ENCODE measurements at regions not wholly inside any gene's neighbourhood (a gene's known extent, or its start where the extent isn't known, plus 50 kb on each side); places are given as distances from the start of the nearest gene placed in this dataset.

DNA sequence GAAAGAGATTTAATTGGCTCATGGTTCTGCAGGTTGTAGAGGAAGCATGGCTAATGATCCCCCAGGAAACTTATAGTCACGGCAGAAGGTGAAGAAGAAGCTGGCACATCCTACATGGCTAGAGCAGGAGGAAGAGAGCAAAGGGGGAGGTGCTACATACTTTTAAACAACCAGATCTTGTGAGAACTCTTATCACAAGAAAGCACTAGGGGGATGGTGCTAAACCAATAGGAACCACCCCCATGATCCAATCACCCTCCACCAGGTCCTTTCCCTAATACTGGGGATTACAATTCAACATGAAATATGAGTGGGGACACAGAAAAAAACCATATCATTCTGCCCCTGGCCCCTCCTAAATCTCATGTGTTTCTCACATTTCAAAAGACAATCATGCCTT is 147.2 kb upstream of the EPB41L4A start:
- Histone ChIP-seq H3K27ac (ENCODE audit: insufficient read depth, low read length, poor library complexity, severe bottlenecking) (no peak overlapping the region), H3K4me3 (ENCODE audit: insufficient read depth, low read depth, low read length, poor library complexity, severe bottlenecking) (no peak overlapping the region), H3K9me3 (ENCODE audit: control insufficient read depth, low read length) (no peaks in the 10 kb centered on the region), H3K36me3 (ENCODE audit: control insufficient read depth, insufficient read depth, low read length) (no peaks in the 10 kb centered on the region), H3K4me1 (ENCODE audit: control insufficient read depth, insufficient read depth, low read length, poor library complexity, severe bottlenecking) (no peaks in the 10 kb centered on the region), H3K27me3 (replicated peaks; ENCODE audit: control insufficient read depth, insufficient read depth, low read length, poor library complexity, severe bottlenecking) (no peaks in the 10 kb centered on the region)
- no peak for DNase-seq

DNA sequence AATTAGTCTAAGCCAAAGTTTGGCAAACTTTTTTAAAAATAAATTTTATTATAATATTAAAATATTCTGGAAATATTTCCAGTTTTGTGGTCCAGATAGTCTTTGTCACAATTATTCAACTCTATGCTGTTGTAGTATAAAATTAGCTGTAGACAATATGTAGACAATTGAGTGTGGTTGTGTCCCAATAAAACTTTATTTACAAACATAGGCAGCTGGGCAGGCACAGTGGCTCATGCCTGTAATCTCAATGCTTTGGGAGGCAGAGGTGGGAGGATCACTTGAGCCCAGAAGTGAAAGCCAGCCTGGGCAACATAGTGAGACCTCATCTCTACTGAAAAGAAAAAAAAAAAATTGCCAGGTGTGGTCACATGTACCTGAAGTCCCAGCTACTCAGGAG is 150.5 kb upstream of the EPB41L4A start:
- DNase-seq = no peak
- no peak overlapping the region for H3K4me3 ChIP-seq (ENCODE audit: insufficient read depth, low read depth, low read length, poor library complexity, severe bottlenecking)
- no peaks in the 10 kb centered on the region for H3K27me3 ChIP-seq (replicated peaks; ENCODE audit: control insufficient read depth, insufficient read depth, low read length, poor library complexity, severe bottlenecking)
- H3K27ac ChIP-seq (ENCODE audit: insufficient read depth, low read length, poor library complexity, severe bottlenecking) = no peak overlapping the region
- H3K36me3 ChIP-seq (ENCODE audit: control insufficient read depth, insufficient read depth, low read length) = no peaks in the 10 kb centered on the region
- no peaks in the 10 kb centered on the region for H3K4me1 ChIP-seq (ENCODE audit: control insufficient read depth, insufficient read depth, low read length, poor library complexity, severe bottlenecking)
- H3K9me3 ChIP-seq (ENCODE audit: control insufficient read depth, low read length) = no peaks in the 10 kb centered on the region

DNA sequence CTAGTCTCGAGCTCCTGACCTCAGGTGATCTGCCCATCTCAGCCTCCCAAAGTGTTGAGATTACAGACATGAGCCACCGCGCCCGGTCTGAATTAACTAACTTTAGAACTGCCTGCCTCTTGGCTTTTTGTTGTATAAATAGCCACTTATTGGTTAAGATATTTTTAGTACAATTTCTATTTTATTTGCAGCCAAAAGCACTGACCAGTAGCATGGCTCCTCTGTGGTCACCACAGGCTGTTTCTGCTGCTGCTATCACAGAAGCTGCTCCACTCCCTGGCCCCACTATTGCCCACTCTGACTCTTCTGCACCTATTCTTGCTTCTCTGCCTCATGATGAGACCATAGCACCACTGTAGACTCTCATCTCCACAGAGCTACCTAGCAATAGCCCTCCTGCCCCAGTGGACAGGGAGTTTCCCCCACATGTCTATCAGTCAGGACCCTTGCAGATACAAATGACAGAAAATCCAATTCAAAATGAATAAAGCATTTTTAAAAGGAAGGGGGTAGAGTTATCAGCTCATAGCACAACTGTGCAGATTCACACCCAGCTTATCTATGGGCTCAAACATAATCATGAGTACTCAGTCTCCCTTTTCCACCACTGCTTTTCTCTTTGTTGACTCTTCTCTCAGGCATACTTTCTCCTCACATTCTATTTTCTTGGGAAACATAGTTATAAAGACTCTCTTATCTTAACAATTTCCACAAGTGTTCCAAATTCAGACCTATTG is 151.8 kb upstream of the EPB41L4A start:
- no peaks in the 10 kb centered on the region for H3K4me1 ChIP-seq (ENCODE audit: control insufficient read depth, insufficient read depth, low read length, poor library complexity, severe bottlenecking)
- no peaks in the 10 kb centered on the region for H3K9me3 ChIP-seq (ENCODE audit: control insufficient read depth, low read length)
- no peaks in the 10 kb centered on the region for H3K36me3 ChIP-seq (ENCODE audit: control insufficient read depth, insufficient read depth, low read length)
- H3K27me3 ChIP-seq (replicated peaks; ENCODE audit: control insufficient read depth, insufficient read depth, low read length, poor library complexity, severe bottlenecking) = no peaks in the 10 kb centered on the region
- no peak overlapping the region for H3K27ac ChIP-seq (ENCODE audit: insufficient read depth, low read length, poor library complexity, severe bottlenecking)
- no peak overlapping the region for H3K4me3 ChIP-seq (ENCODE audit: insufficient read depth, low read depth, low read length, poor library complexity, severe bottlenecking)
- no peak for DNase-seq

DNA sequence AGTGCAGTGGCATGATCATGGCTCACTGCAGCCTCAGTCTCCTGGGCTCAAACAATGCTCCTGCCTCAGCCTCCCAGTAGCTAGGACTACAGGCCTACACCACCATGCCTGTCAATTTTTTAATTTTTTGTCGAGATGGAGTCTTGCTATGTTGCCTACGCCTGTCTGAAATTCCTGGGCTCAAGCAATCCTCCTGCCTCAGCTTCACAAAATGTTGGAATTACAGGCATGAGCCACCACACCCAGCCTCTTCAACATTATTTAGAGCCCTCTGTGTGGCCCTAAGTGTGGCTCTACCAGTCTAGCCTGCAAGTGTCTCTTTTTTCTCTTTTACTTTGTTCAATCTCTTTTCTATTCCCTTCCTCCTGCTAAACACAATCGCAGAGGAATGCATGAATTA is 154.4 kb upstream of the EPB41L4A start:
- Histone ChIP-seq H3K36me3 (ENCODE audit: control insufficient read depth, insufficient read depth, low read length) (no peaks in the 10 kb centered on the region), H3K27me3 (replicated peaks; ENCODE audit: control insufficient read depth, insufficient read depth, low read length, poor library complexity, severe bottlenecking) (no peaks in the 10 kb centered on the region), H3K4me1 (ENCODE audit: control insufficient read depth, insufficient read depth, low read length, poor library complexity, severe bottlenecking) (no peaks in the 10 kb centered on the region), H3K9me3 (ENCODE audit: control insufficient read depth, low read length) (no peaks in the 10 kb centered on the region), H3K27ac (ENCODE audit: insufficient read depth, low read length, poor library complexity, severe bottlenecking) (no peak overlapping the region), H3K4me3 (ENCODE audit: insufficient read depth, low read depth, low read length, poor library complexity, severe bottlenecking) (no peak overlapping the region)
- DNase-seq = no peak

DNA sequence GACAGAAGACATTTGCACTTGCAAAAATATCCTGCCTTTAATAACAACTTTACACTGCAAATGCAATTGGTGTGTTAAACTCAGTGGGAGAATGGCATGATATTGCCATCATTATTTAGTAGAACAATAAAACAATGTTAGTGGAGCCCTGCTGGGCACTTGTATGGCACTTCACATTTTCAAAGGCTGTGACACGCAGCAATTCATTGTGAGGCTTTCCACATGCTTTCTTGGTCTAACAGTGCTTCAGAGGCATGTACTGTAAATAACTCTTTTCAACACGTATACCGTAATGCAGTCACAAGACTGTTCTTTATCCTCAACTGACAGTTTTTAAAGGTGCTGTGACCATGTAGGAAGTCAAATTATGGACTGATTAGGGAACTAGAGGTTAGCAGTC is 155.5 kb upstream of the EPB41L4A start:
- Histone ChIP-seq H3K27ac (ENCODE audit: insufficient read depth, low read length, poor library complexity, severe bottlenecking) (no peak overlapping the region), H3K9me3 (ENCODE audit: control insufficient read depth, low read length) (no peaks in the 10 kb centered on the region), H3K36me3 (ENCODE audit: control insufficient read depth, insufficient read depth, low read length) (no peaks in the 10 kb centered on the region), H3K4me1 (ENCODE audit: control insufficient read depth, insufficient read depth, low read length, poor library complexity, severe bottlenecking) (no peaks in the 10 kb centered on the region), H3K27me3 (replicated peaks; ENCODE audit: control insufficient read depth, insufficient read depth, low read length, poor library complexity, severe bottlenecking) (no peaks in the 10 kb centered on the region), H3K4me3 (ENCODE audit: insufficient read depth, low read depth, low read length, poor library complexity, severe bottlenecking) (no peak overlapping the region)
- no peak for DNase-seq

DNA sequence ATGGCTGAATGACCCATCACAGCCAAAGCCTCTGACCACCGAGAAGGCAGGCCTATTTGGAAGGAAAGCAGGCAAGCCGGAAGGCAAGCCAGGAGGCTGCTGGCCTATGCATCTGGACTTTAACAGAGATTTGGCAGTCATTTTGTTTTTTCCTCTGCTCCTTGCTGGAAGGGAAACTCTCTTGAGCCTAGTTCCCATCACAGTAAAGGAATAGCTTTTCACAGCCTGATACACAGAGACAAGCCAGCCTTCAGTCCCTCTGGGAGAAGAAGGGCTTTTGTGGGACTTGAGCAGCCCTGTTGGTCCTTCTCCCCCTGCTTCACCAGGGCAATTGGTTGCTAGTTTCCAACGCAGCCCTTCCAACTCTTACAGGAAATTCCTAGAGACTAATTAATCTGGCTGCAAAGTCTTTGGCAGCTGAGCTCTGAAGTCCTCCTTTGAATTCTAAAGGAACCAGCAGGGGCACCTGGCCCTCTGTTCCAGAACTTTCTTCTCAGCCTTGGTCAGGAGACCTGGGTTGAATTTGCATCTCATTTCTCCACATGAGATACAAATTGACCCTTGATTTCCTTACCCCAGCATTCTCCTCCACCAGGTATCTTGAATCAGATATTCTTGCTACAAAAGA is 157.3 kb upstream of the EPB41L4A start:
- H3K9me3 ChIP-seq (ENCODE audit: control insufficient read depth, low read length) = no peaks in the 10 kb centered on the region
- no peaks in the 10 kb centered on the region for H3K27me3 ChIP-seq (replicated peaks; ENCODE audit: control insufficient read depth, insufficient read depth, low read length, poor library complexity, severe bottlenecking)
- no peak overlapping the region for H3K27ac ChIP-seq (ENCODE audit: insufficient read depth, low read length, poor library complexity, severe bottlenecking)
- no peak for DNase-seq
- H3K4me1 ChIP-seq (ENCODE audit: control insufficient read depth, insufficient read depth, low read length, poor library complexity, severe bottlenecking) = no peaks in the 10 kb centered on the region
- H3K36me3 ChIP-seq (ENCODE audit: control insufficient read depth, insufficient read depth, low read length) = no peaks in the 10 kb centered on the region
- no peak overlapping the region for H3K4me3 ChIP-seq (ENCODE audit: insufficient read depth, low read depth, low read length, poor library complexity, severe bottlenecking)

DNA sequence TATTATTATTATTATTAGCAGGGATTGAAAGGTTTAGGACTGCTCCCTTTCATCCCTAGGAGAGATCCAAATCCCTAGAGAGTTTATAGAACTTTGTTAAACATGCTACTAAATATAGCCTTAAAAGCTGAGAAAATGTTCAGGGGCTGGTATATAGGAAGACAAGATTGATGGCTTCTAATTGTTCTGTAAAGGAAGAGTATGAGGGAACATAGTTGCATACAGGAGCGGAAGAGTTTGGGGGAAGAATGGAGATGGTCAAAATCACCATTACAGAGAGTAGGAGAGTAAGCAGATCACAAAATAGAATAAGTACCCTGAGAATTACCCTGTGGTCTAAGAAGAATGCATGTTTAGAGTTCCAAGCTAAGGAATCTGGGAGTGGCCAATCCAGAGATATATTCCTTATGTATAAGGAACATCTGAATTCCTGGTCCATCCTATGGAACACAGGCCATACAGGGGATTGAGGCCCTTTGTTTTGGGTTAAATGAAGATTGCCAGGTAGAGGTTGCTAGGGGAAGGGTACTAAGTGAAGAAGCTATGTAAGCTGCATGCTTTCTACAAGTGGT is 158.0 kb upstream of the APC start:
- no peaks in the 10 kb centered on the region for H3K36me3 ChIP-seq (ENCODE audit: control insufficient read depth, insufficient read depth, low read length)
- DNase-seq = no peak
- H3K4me3 ChIP-seq (ENCODE audit: insufficient read depth, low read depth, low read length, poor library complexity, severe bottlenecking) = no peak overlapping the region
- H3K27ac ChIP-seq (ENCODE audit: insufficient read depth, low read length, poor library complexity, severe bottlenecking) = no peak overlapping the region
- no peaks in the 10 kb centered on the region for H3K9me3 ChIP-seq (ENCODE audit: control insufficient read depth, low read length)
- H3K27me3 ChIP-seq (replicated peaks; ENCODE audit: control insufficient read depth, insufficient read depth, low read length, poor library complexity, severe bottlenecking) = no peaks in the 10 kb centered on the region
- H3K4me1 ChIP-seq (ENCODE audit: control insufficient read depth, insufficient read depth, low read length, poor library complexity, severe bottlenecking) = no peaks in the 10 kb centered on the region

DNA sequence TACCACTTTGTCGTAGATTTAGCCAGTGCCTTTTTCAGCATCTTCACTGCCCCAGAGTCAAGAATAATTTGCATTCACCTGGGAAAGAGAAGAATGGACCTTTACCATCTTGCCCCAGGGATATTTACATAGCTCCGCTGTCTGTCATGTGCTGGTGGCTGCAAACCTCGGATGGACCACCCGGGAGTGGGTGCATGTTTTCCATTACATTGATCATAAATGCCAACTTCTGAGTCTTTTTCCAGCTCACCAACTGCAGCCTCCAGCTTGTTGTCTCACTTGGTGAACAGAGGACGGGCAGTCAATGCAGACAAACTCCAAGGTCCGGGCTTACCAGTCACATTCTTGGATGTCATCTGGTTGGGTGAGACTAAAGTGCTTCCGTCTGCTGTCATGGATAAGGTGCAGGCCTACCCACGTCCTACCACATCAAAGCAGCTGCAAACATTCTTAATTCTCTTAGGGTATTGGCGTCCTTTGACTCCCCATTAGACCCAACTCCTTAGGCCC is 155.8 kb upstream of the APC start:
- Histone ChIP-seq H3K4me1 (ENCODE audit: control insufficient read depth, insufficient read depth, low read length, poor library complexity, severe bottlenecking) (no peaks in the 10 kb centered on the region), H3K27ac (ENCODE audit: insufficient read depth, low read length, poor library complexity, severe bottlenecking) (no peak overlapping the region), H3K4me3 (ENCODE audit: insufficient read depth, low read depth, low read length, poor library complexity, severe bottlenecking) (no peak overlapping the region), H3K27me3 (replicated peaks; ENCODE audit: control insufficient read depth, insufficient read depth, low read length, poor library complexity, severe bottlenecking) (no peaks in the 10 kb centered on the region), H3K9me3 (ENCODE audit: control insufficient read depth, low read length) (no peaks in the 10 kb centered on the region), H3K36me3 (ENCODE audit: control insufficient read depth, insufficient read depth, low read length) (no peaks in the 10 kb centered on the region)
- DNase-seq = no peak

DNA sequence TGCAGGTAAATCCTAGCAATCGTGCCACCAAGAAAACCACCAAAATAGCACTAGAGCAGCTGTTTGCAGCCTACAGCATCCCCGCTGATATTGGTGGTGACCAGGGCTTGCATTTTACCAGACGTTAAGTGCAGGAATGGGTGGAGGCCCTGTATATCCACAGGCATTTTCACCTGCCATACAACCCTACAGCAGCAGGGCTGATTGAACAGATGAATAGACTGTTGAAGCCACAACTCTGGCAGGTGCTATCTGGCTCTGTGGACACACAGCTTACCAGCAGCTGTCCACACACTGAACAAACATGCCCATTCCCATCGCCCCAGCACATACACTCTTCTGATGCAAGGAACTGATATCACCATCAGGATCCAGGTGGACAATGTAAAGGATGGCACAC is 154.5 kb upstream of the APC start:
- no peaks in the 10 kb centered on the region for H3K27me3 ChIP-seq (replicated peaks; ENCODE audit: control insufficient read depth, insufficient read depth, low read length, poor library complexity, severe bottlenecking)
- no peak for DNase-seq
- H3K4me3 ChIP-seq (ENCODE audit: insufficient read depth, low read depth, low read length, poor library complexity, severe bottlenecking) = no peak overlapping the region
- H3K36me3 ChIP-seq (ENCODE audit: control insufficient read depth, insufficient read depth, low read length) = no peaks in the 10 kb centered on the region
- no peaks in the 10 kb centered on the region for H3K9me3 ChIP-seq (ENCODE audit: control insufficient read depth, low read length)
- no peak overlapping the region for H3K27ac ChIP-seq (ENCODE audit: insufficient read depth, low read length, poor library complexity, severe bottlenecking)
- H3K4me1 ChIP-seq (ENCODE audit: control insufficient read depth, insufficient read depth, low read length, poor library complexity, severe bottlenecking) = no peaks in the 10 kb centered on the region

DNA sequence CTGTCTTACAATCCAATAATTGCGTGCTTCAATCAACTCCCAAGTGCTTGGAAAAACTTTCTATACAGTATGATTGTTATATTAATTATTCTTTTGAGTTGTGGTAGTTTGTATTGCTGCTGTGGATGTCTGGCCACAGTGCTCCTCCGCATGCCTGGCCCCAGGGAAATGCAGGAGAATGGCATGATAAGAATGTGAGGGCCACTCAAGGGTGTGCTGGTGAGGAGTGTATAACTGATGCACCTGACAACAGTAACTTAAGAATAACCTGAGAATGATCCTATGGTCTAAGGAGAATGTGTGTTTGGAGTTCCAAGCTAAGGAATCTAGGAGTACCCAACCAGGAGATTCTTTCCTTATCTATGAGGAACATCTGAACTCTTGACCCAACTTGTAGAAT is 152.9 kb upstream of the APC start:
- no peak overlapping the region for H3K27ac ChIP-seq (ENCODE audit: insufficient read depth, low read length, poor library complexity, severe bottlenecking)
- no peak overlapping the region for H3K4me3 ChIP-seq (ENCODE audit: insufficient read depth, low read depth, low read length, poor library complexity, severe bottlenecking)
- H3K27me3 ChIP-seq (replicated peaks; ENCODE audit: control insufficient read depth, insufficient read depth, low read length, poor library complexity, severe bottlenecking) = no peaks in the 10 kb centered on the region
- no peak for DNase-seq
- H3K36me3 ChIP-seq (ENCODE audit: control insufficient read depth, insufficient read depth, low read length) = no peaks in the 10 kb centered on the region
- H3K9me3 ChIP-seq (ENCODE audit: control insufficient read depth, low read length) = no peaks in the 10 kb centered on the region
- H3K4me1 ChIP-seq (ENCODE audit: control insufficient read depth, insufficient read depth, low read length, poor library complexity, severe bottlenecking) = no peaks in the 10 kb centered on the region
